ENCODE measurements at regions not wholly inside any gene's neighbourhood (a gene's known extent, or its start where the extent isn't known, plus 50 kb on each side); places are given as distances from the start of the nearest gene placed in this dataset.

DNA sequence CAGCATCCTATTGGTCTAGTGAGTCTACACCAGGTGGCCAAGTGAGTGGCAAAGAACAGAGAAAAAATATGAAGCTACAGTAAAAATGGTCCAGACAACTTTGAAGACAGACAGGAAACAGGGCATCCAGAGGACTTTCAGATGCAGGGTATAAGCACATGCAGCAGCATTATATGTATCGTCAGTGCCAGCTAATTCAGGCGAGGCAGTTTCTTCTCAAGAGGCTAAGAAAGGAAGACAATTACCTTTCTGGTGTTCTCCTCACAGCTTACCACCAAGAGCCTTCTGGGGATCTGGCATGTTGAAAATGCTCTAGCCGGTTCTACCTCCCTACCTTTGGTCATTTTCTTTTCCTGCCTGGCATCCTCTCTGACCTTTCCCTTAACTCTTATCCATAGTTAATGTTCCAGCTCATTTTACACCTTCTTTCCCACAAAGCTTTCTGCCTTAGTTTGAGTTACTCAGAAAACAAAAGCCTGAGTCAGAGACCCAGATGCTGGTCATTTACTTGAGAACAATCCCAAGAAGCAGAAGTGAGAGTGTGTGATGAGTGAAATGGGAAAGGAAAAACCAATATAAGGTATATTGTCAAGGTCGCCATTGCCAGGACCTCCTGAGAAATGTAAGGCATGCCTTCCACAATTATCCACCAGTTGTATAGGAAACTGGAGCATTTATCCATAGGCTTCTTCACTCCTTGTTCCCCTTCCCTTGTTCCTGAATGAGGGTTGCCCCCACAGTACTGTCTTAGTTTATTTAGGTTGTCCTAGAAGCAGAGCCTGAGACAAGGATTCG lies 444.1 kb downstream of the PLPP3 start:
- Histone ChIP-seq H3K4me1 (ENCODE audit: insufficient read depth, low read length) (no peaks in the 10 kb centered on the region), H3K27me3 (ENCODE audit: control insufficient read depth in 1 of 2, insufficient read depth in 2 of 2, low read length in 2 of 2) (peaks cover 0 to 4% of the 10 kb centered on the region in 2 experiments; a peak in 1 of 5 replicates), H3K36me3 (replicated peaks in 1 of 2; ENCODE audit: control insufficient read depth in 1 of 2, insufficient read depth in 2 of 2, low read length in 2 of 2) (no peaks in the 10 kb centered on the region), H3K4me2 (ENCODE audit: low read depth, low read length) (no peak overlapping the region), H3K27ac (ENCODE audit: extremely low read length, insufficient read depth, low read length) (no peak overlapping the region), H3K4me3 (replicated peaks in 1 of 3; ENCODE audit: insufficient read depth in 1 of 3, low read depth in 2 of 3, low read length in 3 of 3) (no peak overlapping the region), H3K79me2 (ENCODE audit: insufficient read depth, low read length) (no peaks in the 10 kb centered on the region), H3K9ac (ENCODE audit: insufficient read depth, low read depth, low read length) (no peak overlapping the region), H3K9me3 (ENCODE audit: low read length) (no peaks in the 10 kb centered on the region), H2AFZ (ENCODE audit: low read length) (no peak overlapping the region), H4K20me1 (ENCODE audit: insufficient read depth, low read length) (no peaks in the 10 kb centered on the region)
- CTCF ChIA-PET (ENCODE audit: low intra/inter-chr PET ratio, low total read pairs), result no interaction called here
- TF ChIP-seq ZFP1 (CRISPR knock-in tag; IDR thresholded peaks at IDR 0.05), result no peak
- no peak for TF ChIP-seq FOXA1 (IDR thresholded peaks at IDR 0.05)
- TF ChIP-seq FOXA1 (CRISPR knock-in tag; IDR thresholded peaks at IDR 0.05), result no peak
- TF ChIP-seq, protein P1, sequence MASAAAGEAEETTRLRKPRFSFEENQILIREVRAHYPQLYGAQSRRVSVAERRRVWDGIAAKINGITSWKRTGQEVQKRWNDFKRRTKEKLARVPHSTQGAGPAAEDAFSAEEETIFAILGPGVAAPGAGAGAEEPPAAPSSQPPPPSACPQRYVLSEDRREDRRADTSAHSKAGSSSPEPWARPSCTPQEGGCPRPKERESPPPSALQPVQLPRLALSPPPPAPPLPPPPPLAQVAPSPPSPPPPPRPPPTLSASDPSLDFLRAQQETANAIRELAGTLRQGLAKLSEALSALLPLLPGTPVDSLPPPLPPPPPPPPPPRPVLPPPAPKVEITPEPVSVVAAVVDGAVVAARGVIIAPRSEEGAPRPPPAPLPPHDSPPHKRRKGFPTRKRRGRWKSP (CRISPR knock-in tag; IDR thresholded peaks at IDR 0.05), result no peak
- TF ChIP-seq, protein P2, sequence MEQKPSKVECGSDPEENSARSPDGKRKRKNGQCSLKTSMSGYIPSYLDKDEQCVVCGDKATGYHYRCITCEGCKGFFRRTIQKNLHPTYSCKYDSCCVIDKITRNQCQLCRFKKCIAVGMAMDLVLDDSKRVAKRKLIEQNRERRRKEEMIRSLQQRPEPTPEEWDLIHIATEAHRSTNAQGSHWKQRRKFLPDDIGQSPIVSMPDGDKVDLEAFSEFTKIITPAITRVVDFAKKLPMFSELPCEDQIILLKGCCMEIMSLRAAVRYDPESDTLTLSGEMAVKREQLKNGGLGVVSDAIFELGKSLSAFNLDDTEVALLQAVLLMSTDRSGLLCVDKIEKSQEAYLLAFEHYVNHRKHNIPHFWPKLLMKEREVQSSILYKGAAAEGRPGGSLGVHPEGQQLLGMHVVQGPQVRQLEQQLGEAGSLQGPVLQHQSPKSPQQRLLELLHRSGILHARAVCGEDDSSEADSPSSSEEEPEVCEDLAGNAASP (CRISPR knock-in tag; IDR thresholded peaks at IDR 0.05; ENCODE audit: borderline replicate concordance), result no peak
- POLR2A ChIA-PET, result no interaction called here
- DNase-seq (ENCODE audit: low spot score), result no peak
- no TSS peak for BruUV-seq (replicated peaks)
- 32% methylated on average over 5 of the region's 5 CpGs for WGBS (ENCODE audit: low lambda C conversion rate)
- in situ Hi-C loops (cut with HindIII; ENCODE audit: extremely low pct_ligation_motif_present, low pct_unique_long_range_greater_than_20kb), result no loop called here
- intact Hi-C loops (cut with micrococcal nuclease; ENCODE audit: unreplicated experiment), result no loop called here
- FAIRE-seq, result no peak
- ATAC-seq, result no peak
